GM06990 (cell line): ENCODE measurements at regions not wholly inside any gene's neighbourhood (a gene's known extent, or its start where the extent isn't known, plus 50 kb on each side); places are given as distances from the start of the nearest gene placed in this dataset.

ENCODE experiments used
- DNase-seq: peaks from one replicate; pipeline ENCODE4 v3.0.0-alpha.2; 2011; ENCODE audit not compliant: insufficient read length; ENCODE audit errors: extremely low read depth
- H3K27me3 ChIP-seq: replicated peaks from 2 replicates; pipeline ENCODE4 v1.6.0; 2011; ENCODE audit warnings: low read length; ENCODE audit not compliant: control insufficient read depth, insufficient read depth
- H3K36me3 ChIP-seq: 2 replicates; pipeline ENCODE4 v1.5.1; 2011; ENCODE audit warnings: low read length; ENCODE audit not compliant: control insufficient read depth, insufficient read depth
- H3K4me3 ChIP-seq: replicated peaks from 2 replicates; pipeline ENCODE4 v1.5.1; 2011; ENCODE audit warnings: low read depth, mild to moderate bottlenecking, control low read depth, low read length
- CTCF ChIP-seq: IDR thresholded peaks from 2 replicates; pipeline ENCODE4 v1.5.1; 2011; ENCODE audit warnings: low read length, control low read depth, mild to moderate bottlenecking, inconsistent platforms; ENCODE audit not compliant: insufficient read depth, poor library complexity, severe bottlenecking

GRCh38 chr4:23062188-23062587 lies 369.5 kb downstream of the GBA3 start:
- no peaks in the 10 kb centered on the region for H3K27me3 ChIP-seq
- no peak overlapping the region for H3K4me3 ChIP-seq
- H3K36me3 ChIP-seq: no peaks in the 10 kb centered on the region
- no peak for TF ChIP-seq CTCF
- no peak for DNase-seq

- no peak for TF ChIP-seq CTCF
- Histone ChIP-seq H3K27me3 (no peaks in the 10 kb centered on the region), H3K4me3 (no peak overlapping the region), H3K36me3 (no peaks in the 10 kb centered on the region)
- no peak for DNase-seq
These were observed 368.7 kb downstream of the GBA3 start for GRCh38 chr4:23061431-23061830.

- H3K27me3 ChIP-seq: no peaks in the 10 kb centered on the region
- no peak for DNase-seq
- TF ChIP-seq CTCF: no peak
- no peaks in the 10 kb centered on the region for H3K36me3 ChIP-seq
- no peak overlapping the region for H3K4me3 ChIP-seq
These were observed 368.0 kb downstream of the GBA3 start for GRCh38 chr4:23060776-23061175.

- DNase-seq: no peak
- Histone ChIP-seq H3K4me3 (no peak overlapping the region), H3K36me3 (no peaks in the 10 kb centered on the region), H3K27me3 (no peaks in the 10 kb centered on the region)
- no peak for TF ChIP-seq CTCF
These were observed 365.5 kb downstream of the GBA3 start for GRCh38 chr4:23058165-23058776.

GRCh38 chr4:23041501-23041900 lies 348.8 kb downstream of the GBA3 start:
- no peak for TF ChIP-seq CTCF
- no peak for DNase-seq
- Histone ChIP-seq H3K27me3 (no peaks in the 10 kb centered on the region), H3K36me3 (no peaks in the 10 kb centered on the region), H3K4me3 (no peak overlapping the region)

GRCh38 chr4:23040539-23040938 lies 347.8 kb downstream of the GBA3 start:
- Histone ChIP-seq H3K27me3 (no peaks in the 10 kb centered on the region), H3K36me3 (no peaks in the 10 kb centered on the region), H3K4me3 (no peak overlapping the region)
- no peak for TF ChIP-seq CTCF
- DNase-seq: no peak
